Activated CD4-positive, alpha-beta T cell treated with anti-CD3 and anti-CD28 coated beads for 48 hours (primary cell): ENCODE measurements at regions not wholly inside any gene's neighbourhood (a gene's known extent, or its start where the extent isn't known, plus 50 kb on each side); places are given as distances from the start of the nearest gene placed in this dataset.

Source experiments
- DNase-seq: peaks from one replicate; pipeline ENCODE4 v3.0.0-alpha.2; 2020

GRCh38 chr10:29962166-29962850, 97.1 kb downstream of the JCAD start:
- DNase-seq = no peak

GRCh38 chr10:29961351-29961750, 98.0 kb downstream of the JCAD start:
- DNase-seq = no peak

GRCh38 chr10:29960261-29960660, 99.1 kb downstream of the JCAD start:
- DNase-seq = no peak

- DNase-seq = no peak
These were observed 99.8 kb downstream of the JCAD start for GRCh38 chr10:29959586-29959985.

DNA sequence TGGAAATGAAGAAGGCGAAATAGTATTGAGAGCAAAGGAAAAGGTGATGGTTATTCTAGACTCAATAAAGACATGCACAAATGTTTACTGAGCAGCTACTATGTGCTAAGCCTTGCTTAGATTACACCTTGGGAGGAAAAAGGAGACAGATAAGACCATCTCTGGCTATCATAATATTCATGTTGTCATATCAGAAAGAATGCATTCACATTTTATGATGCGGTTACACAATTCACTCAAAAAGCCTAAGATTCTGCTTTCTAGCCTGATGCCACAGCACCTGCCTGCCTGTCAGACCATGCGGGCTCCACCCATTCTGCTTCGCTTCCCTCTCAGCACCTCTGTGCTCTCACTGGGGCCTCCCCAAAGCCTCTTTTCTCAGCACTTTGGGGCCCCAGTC, 100.9 kb downstream of the JCAD start:
- no peak for DNase-seq

DNA sequence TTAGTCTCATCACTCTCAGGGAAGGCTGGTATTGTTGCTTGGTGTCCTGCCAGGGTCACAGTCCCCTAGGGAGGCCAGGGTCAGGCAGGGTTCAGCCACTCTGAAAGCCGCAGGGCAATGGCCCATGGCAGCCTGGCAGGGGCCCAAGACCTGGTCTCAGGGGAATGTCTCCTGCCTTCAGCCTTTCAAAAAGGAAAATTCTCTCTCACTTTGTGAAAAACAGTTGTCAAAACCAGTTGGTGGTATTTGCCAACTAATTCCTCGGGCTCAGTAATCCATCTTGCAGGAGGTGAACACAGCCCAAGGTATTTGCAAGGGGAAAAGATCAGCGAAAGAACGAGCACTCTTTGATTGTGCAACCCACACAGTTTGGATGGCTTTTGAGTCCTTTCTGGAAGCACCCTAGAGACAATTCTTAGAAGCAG, 101.5 kb downstream of the JCAD start:
- no peak for DNase-seq

DNA sequence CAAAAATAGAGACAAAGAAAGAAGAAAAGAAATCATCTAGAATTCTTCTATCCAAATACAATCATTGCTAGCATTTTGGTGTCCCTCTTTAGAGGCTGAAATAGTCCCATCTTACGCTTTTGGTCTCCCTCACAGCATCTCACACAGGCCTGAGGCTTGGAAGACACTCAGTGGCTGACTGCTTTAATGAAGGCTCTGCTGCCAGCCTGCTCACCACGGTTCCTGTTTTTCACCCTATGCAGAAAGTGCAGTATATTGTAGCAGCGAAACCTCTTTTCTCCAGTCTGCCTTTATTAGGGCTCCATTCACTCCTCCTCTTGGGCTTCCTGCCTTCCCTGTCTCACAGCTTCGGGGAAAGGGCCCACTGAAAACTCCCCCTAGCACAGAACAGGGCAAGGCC, 102.2 kb downstream of the JCAD start:
- DNase-seq = no peak

DNA sequence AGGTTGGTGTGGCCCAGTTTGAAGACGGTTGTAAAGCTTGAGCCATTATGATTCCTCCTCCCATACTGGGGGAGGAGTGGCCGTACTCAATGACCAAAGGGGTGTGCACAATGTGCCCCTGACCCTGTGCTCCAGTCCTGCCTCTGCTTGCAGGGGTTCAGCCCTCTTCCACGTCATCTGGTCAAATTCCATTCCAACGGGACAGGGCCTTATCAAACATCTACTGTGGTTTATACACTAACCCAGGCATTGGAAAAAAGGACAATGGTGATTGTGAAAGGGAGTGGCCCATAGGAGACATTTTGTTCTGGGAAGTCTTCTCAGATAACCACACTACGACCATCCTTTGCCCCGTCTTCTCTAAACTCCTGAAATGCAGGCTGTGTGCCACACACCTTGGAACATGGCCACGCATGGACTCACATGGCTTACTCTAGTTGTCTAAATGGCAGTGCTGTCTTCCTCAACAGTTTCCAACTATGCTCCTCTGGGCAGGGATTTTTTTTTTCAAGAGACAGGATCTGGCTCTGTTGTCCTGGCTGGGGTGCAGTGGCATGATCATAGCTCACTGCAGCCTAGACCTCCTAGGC, 103.0 kb downstream of the JCAD start:
- no peak for DNase-seq

- DNase-seq = no peak
These were observed 104.0 kb downstream of the JCAD start for GRCh38 chr10:29955329-29955935.

GRCh38 chr10:29951441-29951931, 107.9 kb downstream of the JCAD start:
- no peak for DNase-seq

- DNase-seq = no peak
These were observed 109.0 kb downstream of the JCAD start for GRCh38 chr10:29950391-29950790.

GRCh38 chr10:29949411-29950011, 109.9 kb downstream of the JCAD start:
- no peak for DNase-seq

DNA sequence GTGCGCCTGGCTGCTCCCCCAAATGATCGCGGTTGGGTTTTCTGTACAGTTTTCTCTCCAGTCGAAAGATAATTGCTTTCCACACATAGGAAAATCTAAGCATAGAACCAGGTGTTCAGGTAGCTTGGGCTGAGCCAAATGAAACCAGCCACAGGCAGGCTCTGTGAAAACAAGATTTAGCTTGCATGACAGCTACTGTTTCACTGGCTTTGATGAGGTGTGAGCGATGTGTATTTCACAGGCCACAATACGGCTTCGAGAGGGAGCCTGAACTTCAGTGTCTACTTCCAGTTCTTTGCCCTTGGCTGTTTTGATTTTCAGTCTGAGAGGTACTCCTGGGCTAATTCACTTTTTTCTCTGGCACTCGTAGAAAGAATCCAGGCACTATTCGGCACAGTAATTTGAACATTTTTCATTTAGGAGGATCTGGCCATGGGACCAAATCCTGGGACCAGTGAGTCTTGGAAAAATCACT, 110.5 kb downstream of the JCAD start:
- DNase-seq = peak; percentile 30

- no peak for DNase-seq
These were observed 111.7 kb downstream of the JCAD start for GRCh38 chr10:29947701-29948060.

DNA sequence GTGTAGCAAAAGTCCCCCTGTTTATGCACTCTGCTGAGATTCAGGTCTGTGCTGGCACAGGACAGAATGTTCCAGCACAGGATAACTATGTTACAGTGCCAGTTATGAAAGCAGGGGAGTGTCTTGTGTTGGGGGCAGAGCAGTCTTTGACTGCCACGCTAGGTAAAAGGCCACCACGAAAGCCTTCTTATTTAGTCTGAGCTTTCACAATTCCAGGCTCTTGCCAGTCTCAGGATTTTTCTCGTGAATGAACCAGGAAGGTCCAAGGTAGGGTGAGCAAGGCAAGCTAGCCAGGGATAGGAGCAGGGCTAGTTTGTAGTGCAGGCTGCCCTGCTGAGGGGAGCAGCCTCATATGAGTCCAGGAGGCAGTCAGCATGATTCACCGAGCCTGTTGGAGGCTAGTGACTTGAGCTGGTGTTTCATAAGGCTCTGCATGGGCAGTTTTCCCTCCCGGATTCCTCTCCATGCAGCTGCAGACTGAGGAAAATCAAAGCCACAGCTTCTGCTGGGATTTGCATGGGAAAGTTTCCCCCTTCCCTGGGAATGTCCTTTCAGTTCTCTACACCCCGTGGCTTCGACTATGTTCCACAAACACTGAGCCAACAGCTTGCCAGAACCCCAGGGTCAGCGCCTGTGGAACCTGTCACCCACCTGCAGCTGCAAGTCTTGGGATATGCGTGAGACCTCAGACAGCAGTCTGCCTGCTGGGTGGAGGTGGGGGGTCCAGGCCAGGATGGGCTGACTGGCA, 112.3 kb downstream of the JCAD start:
- no peak for DNase-seq

GRCh38 chr10:29946614-29946952, 112.8 kb downstream of the JCAD start:
- no peak for DNase-seq

DNA sequence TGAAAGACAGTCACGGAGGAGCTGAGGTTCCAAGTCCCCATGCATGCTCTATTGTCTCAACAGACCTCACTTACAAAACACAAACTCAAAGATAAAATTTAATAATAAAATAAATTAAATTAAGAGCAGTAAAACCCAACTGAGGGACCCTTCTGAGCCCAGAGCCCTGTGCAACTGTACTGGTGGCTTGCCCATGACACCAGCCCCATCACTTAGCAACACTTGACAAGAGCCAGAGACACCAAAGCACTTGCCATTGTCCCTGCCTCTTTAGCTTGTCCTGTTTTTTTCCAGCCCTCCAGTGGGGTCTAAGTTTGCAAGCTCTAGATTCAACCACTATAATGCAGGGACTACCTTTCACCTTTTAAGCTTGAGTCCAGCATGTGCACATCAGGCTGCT, 117.9 kb downstream of the JCAD start:
- no peak for DNase-seq

- DNase-seq = no peak
These were observed 126.4 kb downstream of the JCAD start for GRCh38 chr10:29932991-29933390.

DNA sequence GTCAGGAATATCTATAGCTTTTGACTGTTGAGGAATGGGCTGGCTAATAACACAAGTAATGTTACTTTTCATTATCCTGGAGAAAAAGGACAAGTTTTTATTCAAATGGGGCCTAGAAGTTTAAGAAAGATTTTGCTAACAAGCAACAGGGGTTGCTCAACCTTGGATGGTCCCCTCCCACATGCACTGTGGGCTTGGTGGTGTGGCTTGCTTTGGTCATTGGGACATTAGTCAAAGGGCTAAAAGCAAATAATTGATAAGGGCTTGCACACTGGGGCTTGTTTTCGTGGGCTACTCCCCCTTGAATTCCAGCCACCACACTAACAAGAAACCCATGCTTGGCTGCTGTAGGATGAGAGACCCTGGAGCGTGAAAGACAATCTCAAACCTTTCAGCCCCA, 127.6 kb downstream of the JCAD start:
- DNase-seq = no peak

DNA sequence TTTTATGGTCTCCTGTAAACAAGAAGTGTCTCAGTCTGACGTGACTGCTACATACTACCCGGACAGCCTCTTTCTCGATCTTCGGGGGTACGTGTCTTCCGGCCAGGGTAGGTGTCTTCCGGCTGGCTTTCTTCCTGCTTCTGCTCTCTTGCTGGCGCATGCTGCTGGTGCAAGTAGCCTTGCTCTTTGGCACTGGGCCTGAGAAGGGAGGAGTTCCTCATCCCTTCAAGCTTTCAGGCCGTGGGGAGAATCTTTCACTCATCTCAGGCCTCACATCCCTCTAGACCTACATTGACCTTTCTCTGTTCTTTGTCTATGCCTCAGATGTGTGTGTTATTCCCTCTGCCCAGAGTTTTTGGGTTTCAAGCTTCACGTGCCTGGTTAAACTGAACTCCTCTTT, 130.4 kb downstream of the JCAD start:
- no peak for DNase-seq

- DNase-seq = no peak
These were observed 132.7 kb downstream of the JCAD start for GRCh38 chr10:29926693-29927048.

DNA sequence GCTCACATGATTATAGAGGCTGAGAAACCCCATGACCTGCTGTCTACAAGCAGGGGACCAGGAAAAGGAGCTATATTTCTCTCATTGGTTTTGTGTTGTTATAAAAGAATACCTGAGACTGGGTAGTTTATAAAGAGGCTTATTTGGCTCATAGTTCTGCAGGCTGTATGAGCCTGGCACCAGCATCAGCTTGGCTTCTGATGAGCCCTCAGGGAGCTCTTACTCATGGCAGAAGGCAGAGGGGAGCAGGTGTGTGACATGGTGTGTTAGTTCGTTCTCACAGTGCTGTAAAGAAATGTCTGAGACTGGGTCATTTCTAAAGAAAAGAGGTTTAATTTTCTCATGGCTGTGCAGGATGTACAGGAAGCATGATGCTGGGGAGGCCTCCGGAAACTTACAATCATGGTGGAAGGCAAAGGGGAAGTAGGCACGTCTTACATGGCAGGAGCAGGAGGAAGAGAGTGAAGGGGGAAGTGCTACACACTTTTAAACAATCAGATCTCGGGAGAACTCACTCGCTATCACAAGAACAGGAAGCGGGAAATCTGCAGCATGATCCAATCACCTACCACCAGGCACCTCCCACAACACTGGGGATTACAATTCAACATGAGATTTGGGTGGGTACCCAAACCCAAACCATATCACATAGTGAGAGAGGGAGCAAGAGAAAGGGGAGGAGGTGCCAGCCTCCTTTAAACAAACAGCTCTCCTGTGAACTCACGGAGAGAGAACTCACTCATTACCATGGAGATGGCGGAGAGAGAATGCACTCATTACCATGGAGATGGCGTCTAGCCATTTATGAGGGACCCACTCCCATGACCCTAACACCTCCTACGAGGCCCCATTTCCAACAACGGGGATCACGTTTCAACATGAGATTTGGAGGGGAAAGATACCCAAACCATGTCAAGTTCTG, 133.4 kb downstream of the JCAD start:
- no peak for DNase-seq
